GM18499 (cell line): ENCODE measurements at regions not wholly inside any gene's neighbourhood (a gene's known extent, or its start where the extent isn't known, plus 50 kb on each side); places are given as distances from the start of the nearest gene placed in this dataset.

Source experiments
- ATAC-seq: cut with Tn5 transposase; IDR thresholded peaks from one replicate; pipeline ENCODE4 v1.9.1; 2021; ENCODE audit warnings: moderate number of reproducible peaks; ENCODE audit not compliant: insufficient read depth, unreplicated experiment

- ATAC-seq: no peak
Observed at GRCh38 chr1:63269571-63269970, 52.8 kb upstream of the FOXD3 start.
